ENCODE measurements at regions not wholly inside any gene's neighbourhood (a gene's known extent, or its start where the extent isn't known, plus 50 kb on each side); places are given as distances from the start of the nearest gene placed in this dataset.
"Not testable (repeated sequence)": the region's sequence is repeated elsewhere in the genome, so short reads cannot be mapped to it uniquely, and the experiment has no call there.

GRCh38 chr4:177494791-177495190, 52.6 kb upstream of the AGA start:
- no peak for DNase-seq
- H3K4me3 ChIP-seq (ENCODE audit: low read depth, low read length), result no peak overlapping the region
- no peaks in the 10 kb centered on the region for H3K36me3 ChIP-seq
- H3K27me3 ChIP-seq, result no peaks in the 10 kb centered on the region
- H3K9me3 ChIP-seq, result no peaks in the 10 kb centered on the region
- TF ChIP-seq CTCF (IDR thresholded peaks at IDR 0.05; ENCODE audit: low read depth, low read length), result no peak
- H3K4me1 ChIP-seq, result no peaks in the 10 kb centered on the region

- not testable (repeated sequence) for DNase-seq; H3K4me3 ChIP-seq (ENCODE audit: low read depth, low read length); H3K36me3 ChIP-seq; H3K9me3 ChIP-seq; H3K27me3 ChIP-seq; H3K4me1 ChIP-seq
Measured at GRCh38 chr4:177495626-177496025, 53.4 kb upstream of the AGA start.

GRCh38 chr4:177499537-177499936, 57.3 kb upstream of the AGA start:
- no peaks in the 10 kb centered on the region for H3K9me3 ChIP-seq
- no peaks in the 10 kb centered on the region for H3K36me3 ChIP-seq
- DNase-seq, result no peak
- TF ChIP-seq CTCF (IDR thresholded peaks at IDR 0.05; ENCODE audit: low read depth, low read length), result no peak
- H3K4me3 ChIP-seq (ENCODE audit: low read depth, low read length), result no peak overlapping the region
- H3K27me3 ChIP-seq, result no peaks in the 10 kb centered on the region
- H3K4me1 ChIP-seq, result no peaks in the 10 kb centered on the region

- TF ChIP-seq CTCF (IDR thresholded peaks at IDR 0.05; ENCODE audit: low read depth, low read length), result no peak
- Histone ChIP-seq H3K27me3 (no peaks in the 10 kb centered on the region), H3K4me3 (ENCODE audit: low read depth, low read length) (no peak overlapping the region), H3K36me3 (no peaks in the 10 kb centered on the region), H3K4me1 (no peaks in the 10 kb centered on the region), H3K9me3 (no peaks in the 10 kb centered on the region; the same call in 1 of the 2 replicates)
- no peak for DNase-seq
Measured at GRCh38 chr4:177505171-177505615, 63.0 kb upstream of the AGA start.

- no peak for TF ChIP-seq CTCF (IDR thresholded peaks at IDR 0.05; ENCODE audit: low read depth, low read length)
- Histone ChIP-seq H3K4me1 (no peaks in the 10 kb centered on the region), H3K4me3 (ENCODE audit: low read depth, low read length) (no peak overlapping the region), H3K9me3 (no peaks in the 10 kb centered on the region; the same call in 1 of the 2 replicates), H3K36me3 (no peaks in the 10 kb centered on the region), H3K27me3 (no peaks in the 10 kb centered on the region)
- no peak for DNase-seq
Measured at GRCh38 chr4:177508662-177509061, 66.4 kb upstream of the AGA start.

- Histone ChIP-seq H3K9me3 (no peaks in the 10 kb centered on the region; the same call in 1 of the 2 replicates), H3K27me3 (no peaks in the 10 kb centered on the region), H3K4me1 (no peaks in the 10 kb centered on the region), H3K4me3 (ENCODE audit: low read depth, low read length) (no peak overlapping the region), H3K36me3 (no peaks in the 10 kb centered on the region)
- DNase-seq, result no peak
- TF ChIP-seq CTCF (IDR thresholded peaks at IDR 0.05; ENCODE audit: low read depth, low read length), result no peak
Measured at GRCh38 chr4:177509226-177509745, 67.0 kb upstream of the AGA start.

GRCh38 chr4:177511611-177512010, 69.4 kb upstream of the AGA start:
- no peak overlapping the region for H3K4me3 ChIP-seq (ENCODE audit: low read depth, low read length)

More at GRCh38 chr4:177511611-177512010, 69.4 kb upstream of the AGA start:
- Histone ChIP-seq H3K27me3 (no peaks in the 10 kb centered on the region), H3K4me1 (no peaks in the 10 kb centered on the region), H3K36me3 (no peaks in the 10 kb centered on the region), H3K9me3 (no peaks in the 10 kb centered on the region)
- no peak for DNase-seq
- TF ChIP-seq CTCF (IDR thresholded peaks at IDR 0.05; ENCODE audit: low read depth, low read length), result no peak
